HPDE6-E6E7 (cell line): ENCODE measurements at regions not wholly inside any gene's neighbourhood (a gene's known extent, or its start where the extent isn't known, plus 50 kb on each side); places are given as distances from the start of the nearest gene placed in this dataset.
"Not testable (repeated sequence)": the region's sequence is repeated elsewhere in the genome, so short reads cannot be mapped to it uniquely, and the experiment has no call there.

Experiments
- DNase-seq: peaks from one replicate; pipeline ENCODE4 v3.0.0; 2011; ENCODE audit warnings: missing footprints; ENCODE audit errors: extremely low spot score

GRCh38 chr22:42217752-42218280 is 52.6 kb downstream of the TCF20 start:
- no peak for DNase-seq

DNA sequence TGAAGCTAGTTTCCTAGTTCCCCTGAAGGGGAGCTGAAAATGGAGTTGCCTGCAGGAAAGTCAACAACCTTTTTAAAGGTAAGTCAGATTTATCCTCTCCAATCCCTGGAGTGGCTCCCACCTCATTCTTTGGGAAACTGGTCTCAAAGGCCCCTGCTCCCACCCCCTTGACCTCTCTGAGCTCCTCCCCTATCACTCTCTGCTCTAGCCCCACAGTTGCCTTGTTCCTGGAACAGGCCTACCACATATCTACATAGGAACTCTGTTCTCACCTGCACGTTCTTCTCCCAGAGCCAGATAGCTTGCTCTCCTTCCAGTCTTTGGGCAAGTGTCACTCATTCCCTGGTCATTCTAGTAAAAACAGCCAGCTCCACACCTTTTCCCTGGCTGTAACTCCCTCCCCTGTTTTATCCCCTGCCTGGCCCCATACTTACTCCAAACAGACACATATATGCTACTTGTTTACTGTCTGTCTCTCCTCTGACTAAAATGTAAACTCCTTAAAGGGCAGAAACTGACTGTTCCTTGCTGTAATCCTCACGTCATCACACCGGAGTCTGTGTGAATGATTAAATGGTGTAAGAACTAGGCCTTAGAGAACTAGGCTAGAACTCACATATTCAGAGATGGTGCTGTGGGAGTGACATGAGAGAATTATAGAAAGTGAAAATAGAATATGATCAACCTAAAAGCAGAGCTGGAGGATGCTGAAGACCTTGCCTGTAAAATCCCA is 53.3 kb downstream of the TCF20 start:
- DNase-seq: no peak

DNA sequence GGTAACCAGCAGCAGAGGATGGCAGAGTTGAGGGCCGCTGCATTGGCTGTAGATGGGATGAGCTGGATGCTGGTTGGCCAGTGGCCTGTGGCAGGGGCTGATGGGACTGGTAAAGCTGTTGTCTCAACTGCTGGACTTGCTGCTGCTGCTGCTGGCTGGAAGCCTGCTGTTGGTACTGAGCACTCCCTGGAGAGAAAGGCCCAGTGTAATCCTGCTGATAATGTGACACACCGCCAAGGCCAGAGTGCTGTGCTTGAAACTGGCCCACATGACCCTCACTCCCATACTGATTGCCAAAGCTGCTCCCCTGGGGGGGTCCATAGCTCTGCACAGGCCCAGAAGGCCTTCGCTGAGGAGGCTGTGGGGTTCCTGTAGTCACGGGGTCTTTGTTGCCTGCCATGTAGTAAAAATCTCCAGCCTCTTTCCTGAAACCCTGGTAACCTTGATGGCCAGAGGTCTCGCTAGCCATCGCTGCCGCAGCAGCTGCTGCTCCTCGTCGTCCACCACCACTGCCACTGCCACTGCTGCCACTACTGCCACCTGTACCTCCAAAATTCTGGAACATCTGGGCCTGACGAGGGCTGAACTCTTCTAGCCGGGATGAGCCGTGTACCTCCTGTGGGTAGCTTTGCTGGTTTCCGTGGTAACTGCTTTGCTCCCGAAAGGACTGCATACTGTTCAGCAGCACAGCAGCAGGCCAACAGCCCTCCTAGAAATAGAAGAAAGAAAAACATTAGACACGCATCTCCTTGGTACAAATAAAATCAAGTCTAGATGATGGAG is 55.6 kb downstream of the TCF20 start:
- DNase-seq: no peak

DNA sequence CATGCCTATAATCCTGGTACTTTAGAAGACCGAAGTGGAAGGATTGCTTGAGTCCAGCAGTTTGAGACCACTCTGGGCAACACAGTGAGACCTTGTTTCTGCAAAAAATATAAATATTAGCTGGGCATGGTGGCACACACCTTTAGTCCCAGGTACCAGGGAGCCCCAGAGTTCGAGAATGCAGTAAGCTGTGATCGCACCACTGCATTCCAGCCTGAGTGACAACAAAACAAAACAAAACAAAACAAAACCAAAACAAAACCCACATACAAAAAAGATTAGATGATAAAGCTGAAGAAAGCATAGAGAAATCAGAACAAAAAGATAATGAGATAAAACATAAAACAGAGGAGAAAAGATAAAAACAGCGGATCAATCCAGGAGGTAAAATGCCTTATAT is 62.1 kb downstream of the TCF20 start:
- no peak for DNase-seq

GRCh38 chr22:42207918-42208317 is 62.5 kb downstream of the TCF20 start:
- DNase-seq: no peak

GRCh38 chr22:42203609-42204008 is 66.8 kb downstream of the TCF20 start:
- no peak for DNase-seq

- no peak for DNase-seq
Observed at GRCh38 chr22:42202669-42203068, 67.8 kb downstream of the TCF20 start.

DNA sequence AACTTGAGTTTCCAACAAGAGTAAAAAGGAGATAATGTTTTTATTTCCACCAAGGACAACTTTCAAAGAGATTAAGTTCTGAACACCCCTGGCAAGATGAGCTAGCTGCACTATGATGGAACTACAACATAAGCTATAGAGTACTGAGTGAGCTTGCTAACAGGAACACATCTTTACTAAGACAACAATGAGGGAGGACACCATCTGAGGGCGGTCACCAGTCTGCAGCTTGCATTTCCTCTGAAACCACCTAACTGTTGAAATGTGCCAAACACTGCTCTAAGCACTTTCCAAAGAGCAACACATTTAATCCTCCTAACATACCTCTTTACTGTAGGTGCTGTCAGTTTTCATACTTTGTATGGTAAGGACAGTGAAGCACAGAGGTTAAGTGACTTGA is 68.4 kb downstream of the TCF20 start:
- DNase-seq: no peak

- DNase-seq: no peak
Observed at GRCh38 chr22:42199025-42199424, 68.4 kb upstream of the CYP2D6 start.

DNA sequence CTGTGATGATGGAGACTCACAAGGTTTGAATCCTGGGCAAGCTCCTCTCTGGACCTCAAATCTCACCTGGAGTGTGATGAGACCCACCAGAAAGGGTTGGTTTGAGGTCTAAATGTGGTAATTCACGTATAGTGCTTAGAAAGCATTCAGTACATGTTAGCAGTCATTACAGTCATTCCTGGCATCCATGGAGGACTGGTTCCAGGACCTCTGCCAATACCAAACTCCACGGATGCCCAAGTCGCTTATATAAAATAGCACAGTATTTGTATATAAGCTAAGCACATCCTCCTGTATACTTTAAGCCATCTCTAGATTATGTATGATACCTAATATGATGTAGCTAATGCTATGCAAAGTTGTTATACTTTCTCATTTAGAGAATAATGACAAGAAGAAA is 67.6 kb upstream of the CYP2D6 start:
- DNase-seq: no peak

DNA sequence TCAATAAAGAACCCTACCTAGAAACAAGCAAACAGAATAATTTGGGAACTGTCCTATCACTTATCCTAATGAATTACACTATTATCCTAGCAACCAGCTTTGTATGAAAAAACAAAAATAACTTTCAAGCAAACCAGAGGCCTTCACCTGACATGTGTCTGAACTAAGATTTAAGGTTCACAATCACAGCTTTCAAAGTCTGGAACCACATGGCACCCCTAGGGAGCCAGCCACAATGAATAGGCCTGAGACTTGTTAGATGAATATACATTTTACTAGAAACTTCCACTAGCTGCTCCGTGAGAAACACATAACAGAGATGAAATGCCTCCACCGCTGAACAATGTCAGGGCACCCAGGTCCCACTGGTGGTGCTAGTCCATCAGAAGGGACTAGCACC is 65.8 kb upstream of the CYP2D6 start:
- DNase-seq: no peak

GRCh38 chr22:42194953-42195352 is 64.3 kb upstream of the CYP2D6 start:
- no peak for DNase-seq

- no peak for DNase-seq
Observed at GRCh38 chr22:42194104-42194851, 63.7 kb upstream of the CYP2D6 start.

- no peak for DNase-seq
Observed at GRCh38 chr22:42192547-42192946, 61.9 kb upstream of the CYP2D6 start.

GRCh38 chr22:42190274-42190673 is 59.7 kb upstream of the CYP2D6 start:
- no peak for DNase-seq

- DNase-seq: no peak
Observed at GRCh38 chr22:42189761-42190160, 59.2 kb upstream of the CYP2D6 start.

- peak; percentile 75 for DNase-seq
Observed at GRCh38 chr22:42188808-42189447, 58.3 kb upstream of the CYP2D6 start.

DNA sequence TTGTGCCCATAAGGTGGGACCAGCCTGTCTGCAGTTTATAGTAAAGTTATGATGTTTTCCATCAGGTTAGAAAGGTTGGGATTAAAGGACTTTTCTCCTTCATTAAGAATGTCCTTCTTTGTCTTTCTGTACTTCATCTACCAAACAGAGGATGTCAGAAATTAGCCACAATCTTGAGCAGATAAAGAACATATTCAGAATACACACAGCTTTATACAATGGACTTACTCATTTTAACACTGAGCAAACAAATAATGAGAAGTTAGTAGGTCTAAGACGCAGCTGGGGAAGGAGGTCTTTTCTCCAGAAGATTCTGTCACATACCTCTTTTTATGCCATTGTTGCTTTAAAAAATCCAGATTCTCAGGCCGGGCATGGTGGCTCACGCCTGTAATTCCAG is 57.0 kb upstream of the CYP2D6 start:
- DNase-seq: no peak

- DNase-seq: no peak
Observed at GRCh38 chr22:42185915-42186439, 55.4 kb upstream of the CYP2D6 start.

DNA sequence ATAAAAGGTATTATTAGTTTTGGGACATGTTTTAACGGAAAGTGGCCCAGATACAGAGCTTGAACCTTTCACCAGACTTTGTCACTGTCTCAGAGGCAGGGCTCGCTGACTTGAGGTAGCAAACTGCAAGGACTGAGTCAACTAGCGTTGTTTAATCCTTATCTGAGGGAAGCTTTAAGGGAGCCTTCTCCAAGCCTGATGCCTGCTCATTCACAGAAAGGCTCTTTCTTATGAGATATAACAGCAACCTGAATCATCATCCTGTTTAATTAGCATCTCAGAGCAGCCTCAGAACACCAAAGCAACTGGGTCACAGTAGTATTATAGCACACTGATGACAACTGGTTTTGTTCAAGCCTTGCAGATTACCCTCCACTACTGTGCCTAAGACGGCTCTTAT is 54.2 kb upstream of the CYP2D6 start:
- DNase-seq: no peak

- DNase-seq: not testable (repeated sequence)
Observed at GRCh38 chr22:42183461-42184059, 53.0 kb upstream of the CYP2D6 start.
